ENCODE measurements at regions not wholly inside any gene's neighbourhood (a gene's known extent, or its start where the extent isn't known, plus 50 kb on each side); places are given as distances from the start of the nearest gene placed in this dataset.

GRCh38 chr17:74043976-74044375 is 159.5 kb upstream of the RPL38 start:
- Histone ChIP-seq H3K36me3 (no peaks in the 10 kb centered on the region), H3K4me3 (no peak overlapping the region), H3K4me1 (no peaks in the 10 kb centered on the region), H3K27me3 (peaks cover 0 to 16% (median 6%) of the 10 kb centered on the region in 9 donors), H3K27ac (no peak overlapping the region), H3K9me3 (no peaks in the 10 kb centered on the region)
- no peak for ATAC-seq
- no peak for DNase-seq
- WGBS, 4 donors: 59 to 84% (median 76%) methylated on average over 3 to 4 of the region's 4 CpGs
- intact Hi-C loops (cut with DNase I): no loop called here
- TF ChIP-seq POLR2A (IDR thresholded peaks at IDR 0.05): no peak
- TF ChIP-seq CTCF (IDR thresholded peaks at IDR 0.05): no peak

GRCh38 chr17:74045608-74046280 is 157.7 kb upstream of the RPL38 start:
- TF ChIP-seq CTCF (IDR thresholded peaks at IDR 0.05): no peak
- DNase-seq: no peak
- intact Hi-C loops (cut with DNase I): no loop called here

GRCh38 chr17:74049167-74049966 is 154.1 kb upstream of the RPL38 start:
- no peak overlapping the region for H3K27ac ChIP-seq
- H3K4me3 ChIP-seq: no peak overlapping the region
- no peaks in the 10 kb centered on the region for H3K36me3 ChIP-seq
- no peaks in the 10 kb centered on the region for H3K4me1 ChIP-seq
- no peaks in the 10 kb centered on the region for H3K9me3 ChIP-seq
- intact Hi-C loops (cut with DNase I): no loop called here
- H3K27me3 ChIP-seq: peaks cover 0 to 68% (median 34%) of the 10 kb centered on the region in 9 donors
- 76 to 82% (median 80%) methylated on average over 13 to 15 of the region's 15 CpGs for WGBS, 4 donors
- TF ChIP-seq CTCF (IDR thresholded peaks at IDR 0.05) (no peak), POLR2A (IDR thresholded peaks at IDR 0.05) (no peak)
- ATAC-seq (no peak), DNase-seq (no peak)

More at GRCh38 chr17:74045608-74046280, 157.7 kb upstream of the RPL38 start:
- WGBS, 4 donors: 57 to 69% (median 63%) methylated on average over 16 of the region's 16 CpGs
- no peak for ATAC-seq
- peaks cover 0 to 34% (median 20%) of the 10 kb centered on the region in 9 donors for H3K27me3 ChIP-seq
- no peaks in the 10 kb centered on the region for H3K9me3 ChIP-seq
- no peak overlapping the region for H3K4me3 ChIP-seq
- no peak overlapping the region for H3K27ac ChIP-seq
- no peaks in the 10 kb centered on the region for H3K36me3 ChIP-seq
- no peaks in the 10 kb centered on the region for H3K4me1 ChIP-seq

- TF ChIP-seq CTCF (IDR thresholded peaks at IDR 0.05): no peak
- no peak for TF ChIP-seq POLR2A (IDR thresholded peaks at IDR 0.05)
- Histone ChIP-seq H3K4me3 (no peak overlapping the region), H3K27ac (no peak overlapping the region), H3K27me3 (peaks cover 0 to 68% (median 34%) of the 10 kb centered on the region in 9 donors), H3K9me3 (no peaks in the 10 kb centered on the region), H3K36me3 (no peaks in the 10 kb centered on the region), H3K4me1 (no peaks in the 10 kb centered on the region)
- 27 to 57% (median 44%) methylated on average over 10 of the region's 10 CpGs for WGBS, 4 donors
- no peak for ATAC-seq
- DNase-seq: no peak
- intact Hi-C loops (cut with DNase I): no loop called here
These were observed 153.5 kb upstream of the RPL38 start for GRCh38 chr17:74049967-74050458.
